Naive thymus-derived CD4-positive, alpha-beta T cell (primary cell): ENCODE measurements at regions not wholly inside any gene's neighbourhood (a gene's known extent, or its start where the extent isn't known, plus 50 kb on each side); places are given as distances from the start of the nearest gene placed in this dataset.
"Not testable (repeated sequence)": the region's sequence is repeated elsewhere in the genome, so short reads cannot be mapped to it uniquely, and the experiment has no call there.

ENCODE experiments used
- ATAC-seq: fragments of 150-1000 bp; cut with Tn5 transposase; 2 replicates; pipeline ENCODE4 v1.10.0; 2021; ENCODE audit warnings: mild to moderate bottlenecking, moderate library complexity
- CTCF ChIA-PET: fragments of 350-600 bp; sonication (Branson Sonifier 250); formaldehyde crosslinking; loops from one replicate; lab custom pipeline; 2021; ENCODE audit warnings: antibody characterized with exemption; lab: Charles Lee
- POLR2A ChIA-PET: fragments of 350-600 bp; sonication (Branson Sonifier 250); formaldehyde crosslinking; loops from one replicate; lab custom pipeline; 2021; ENCODE audit warnings: antibody characterized with exemption, inconsistent platforms; lab: Charles Lee
- DNase-seq, 9 donors: peaks; one replicate each; pipeline versions ENCODE4 v3.0.0 to v3.0.0-alpha.2; 2020 to 2022; ENCODE audit warnings: mixed read lengths in 1 of 9
- H3K27ac ChIP-seq: one replicate; pipeline ENCODE4 v1.7.0; 2013; ENCODE audit warnings: mild to moderate bottlenecking, low read depth, low read length, moderate library complexity
- H3K27me3 ChIP-seq, 2 donors: one replicate each; pipeline ENCODE4 v1.7.0; 2013; ENCODE audit warnings: low read length in 2 of 2, mild to moderate bottlenecking in 2 of 2, moderate library complexity in 2 of 2; ENCODE audit not compliant: control insufficient read depth in 2 of 2, insufficient read depth in 2 of 2
- H3K36me3 ChIP-seq, 3 experiments: 1 replicate in 2 of 3; 2 replicates in 1 of 3; pipeline ENCODE4 v1.7.0; 2013; ENCODE audit warnings: low read length in 3 of 3, mild to moderate bottlenecking in 3 of 3, moderate library complexity in 1 of 3; ENCODE audit not compliant: insufficient read depth in 3 of 3, control insufficient read depth in 2 of 3
- H3K4me1 ChIP-seq, 2 donors: one replicate each; pipeline ENCODE4 v1.7.0; 2013; ENCODE audit warnings: low read length in 2 of 2, mild to moderate bottlenecking in 2 of 2, moderate library complexity in 1 of 2; ENCODE audit not compliant: control insufficient read depth in 2 of 2, insufficient read depth in 2 of 2
- H3K4me3 ChIP-seq: 2 replicates; pipeline ENCODE4 v1.7.0; 2013; ENCODE audit warnings: mild to moderate bottlenecking, low read length
- H3K9me3 ChIP-seq, 3 experiments: 1 replicate in 2 of 3; 2 replicates in 1 of 3; pipeline ENCODE4 v1.7.0; 2013; ENCODE audit warnings: low read length in 3 of 3; ENCODE audit not compliant: control insufficient read depth in 2 of 3
- H3K27ac Mint-ChIP-seq, 9 donors: one replicate each; pipeline ENCODE4 v1.8.0; 2020 to 2022; ENCODE audit warnings: mixed read lengths in 9 of 9, mild to moderate bottlenecking in 8 of 9, moderate library complexity in 5 of 9, inconsistent platforms in 2 of 9
- H3K27me3 Mint-ChIP-seq, 5 donors: one replicate each; pipeline ENCODE4 v1.8.0; 2021 to 2022; ENCODE audit warnings: mixed read lengths in 5 of 5, mild to moderate bottlenecking in 1 of 5
- H3K36me3 Mint-ChIP-seq, 5 donors: one replicate each; pipeline ENCODE4 v1.8.0; 2020 to 2022; ENCODE audit warnings: mixed read lengths in 5 of 5, mild to moderate bottlenecking in 3 of 5, inconsistent platforms in 1 of 5
- H3K4me1 Mint-ChIP-seq, 7 donors: one replicate each; pipeline ENCODE4 v1.8.0; 2020 to 2022; ENCODE audit warnings: mixed read lengths in 7 of 7, mild to moderate bottlenecking in 3 of 7, inconsistent platforms in 1 of 7
- H3K4me3 Mint-ChIP-seq, 10 donors: one replicate each; pipeline ENCODE4 v1.8.0; 2020 to 2022; ENCODE audit warnings: mild to moderate bottlenecking in 10 of 10, mixed read lengths in 10 of 10, moderate library complexity in 6 of 10, inconsistent platforms in 2 of 10
- H3K9me3 Mint-ChIP-seq, 11 donors: one replicate each; pipeline ENCODE4 v1.8.0; 2020 to 2022; ENCODE audit warnings: mixed read lengths in 11 of 11, mild to moderate bottlenecking in 4 of 11, inconsistent platforms in 1 of 11, moderate library complexity in 1 of 11
- intact Hi-C, 2 donors: fragments of 100-400 bp; cut with micrococcal nuclease; formaldehyde crosslinking; loops; one replicate each; pipeline ENCODE4 v1.15.1; 2023

GRCh38 chr4:187125062-187125461 is 401.4 kb upstream of the FAT1 start:
- Mint-ChIP-seq H3K27ac (no peak overlapping the region), H3K27me3 (no peaks in the 10 kb centered on the region), H3K9me3 (peaks cover 0 to 24% (median 4%) of the 10 kb centered on the region in 11 donors), H3K36me3 (no peaks in the 10 kb centered on the region), H3K4me3 (no peak overlapping the region), H3K4me1 (no peaks in the 10 kb centered on the region)
- Histone ChIP-seq H3K4me1 (no peaks in the 10 kb centered on the region), H3K4me3 (no peak overlapping the region), H3K9me3 (peaks cover 0 to under 1% (median 0%) of the 10 kb centered on the region in 3 experiments), H3K27me3 (no peaks in the 10 kb centered on the region), H3K27ac (no peak overlapping the region), H3K36me3 (no peaks in the 10 kb centered on the region)
- POLR2A ChIA-PET = no interaction called here
- no peak for DNase-seq
- intact Hi-C loops = no loop called here
- ATAC-seq = no peak
- CTCF ChIA-PET = no interaction called here

- no peaks in the 10 kb centered on the region for H3K4me1 ChIP-seq
- H3K36me3 ChIP-seq = no peaks in the 10 kb centered on the region
- DNase-seq (no peak), ATAC-seq (no peak)
- H3K27me3 Mint-ChIP-seq = no peaks in the 10 kb centered on the region
- no peaks in the 10 kb centered on the region for H3K36me3 Mint-ChIP-seq
- ChIA-PET CTCF (no interaction called here), POLR2A (no interaction called here)
- peaks cover 0 to 23% (median 9%) of the 10 kb centered on the region in 11 donors for H3K9me3 Mint-ChIP-seq
- H3K4me3 Mint-ChIP-seq = no peak overlapping the region
- no peak overlapping the region for H3K4me3 ChIP-seq
- no peaks in the 10 kb centered on the region for H3K4me1 Mint-ChIP-seq
- intact Hi-C loops = no loop called here
- no peak overlapping the region for H3K27ac Mint-ChIP-seq
- H3K27me3 ChIP-seq = no peaks in the 10 kb centered on the region
- H3K9me3 ChIP-seq = peaks cover 0 to 6% (median 0%) of the 10 kb centered on the region in 3 experiments
- no peak overlapping the region for H3K27ac ChIP-seq
Measured at GRCh38 chr4:187127456-187127855, 403.8 kb upstream of the FAT1 start.

GRCh38 chr4:187128222-187128621 is 404.6 kb upstream of the FAT1 start:
- no peaks in the 10 kb centered on the region for H3K27me3 Mint-ChIP-seq
- H3K9me3 Mint-ChIP-seq = peaks cover 0 to 26% (median 11%) of the 10 kb centered on the region in 11 donors
- H3K4me3 Mint-ChIP-seq = no peak overlapping the region
- no peak overlapping the region for H3K4me3 ChIP-seq
- no peaks in the 10 kb centered on the region for H3K27me3 ChIP-seq
- POLR2A ChIA-PET = no interaction called here
- H3K27ac ChIP-seq = no peak overlapping the region
- no peaks in the 10 kb centered on the region for H3K36me3 ChIP-seq
- CTCF ChIA-PET = no interaction called here
- H3K4me1 Mint-ChIP-seq = no peaks in the 10 kb centered on the region
- intact Hi-C loops = no loop called here
- DNase-seq (no peak), ATAC-seq (no peak)
- H3K27ac Mint-ChIP-seq = no peak overlapping the region
- H3K36me3 Mint-ChIP-seq = no peaks in the 10 kb centered on the region
- H3K9me3 ChIP-seq = peaks cover 0 to 6% (median 0%) of the 10 kb centered on the region in 3 experiments
- H3K4me1 ChIP-seq = no peaks in the 10 kb centered on the region

GRCh38 chr4:187128976-187129375 is 405.3 kb upstream of the FAT1 start:
- Mint-ChIP-seq H3K4me1 (no peaks in the 10 kb centered on the region), H3K36me3 (no peaks in the 10 kb centered on the region), H3K27me3 (no peaks in the 10 kb centered on the region), H3K27ac (no peak overlapping the region), H3K4me3 (no peak overlapping the region), H3K9me3 (peaks cover 0 to 30% (median 11%) of the 10 kb centered on the region in 11 donors)
- Histone ChIP-seq H3K36me3 (no peaks in the 10 kb centered on the region), H3K27ac (no peak overlapping the region), H3K27me3 (no peaks in the 10 kb centered on the region), H3K9me3 (peaks cover 0 to 6% (median 0%) of the 10 kb centered on the region in 3 experiments), H3K4me1 (no peaks in the 10 kb centered on the region), H3K4me3 (no peak overlapping the region)
- ChIA-PET POLR2A (no interaction called here), CTCF (no interaction called here)
- intact Hi-C loops = no loop called here
- no peak for ATAC-seq
- DNase-seq = no peak

- H3K36me3 ChIP-seq, H3K4me3 ChIP-seq, H3K27me3 ChIP-seq, H3K27ac Mint-ChIP-seq, intact Hi-C loops, H3K4me1 ChIP-seq, ATAC-seq, H3K36me3 Mint-ChIP-seq, H3K27me3 Mint-ChIP-seq, H3K9me3 ChIP-seq, CTCF ChIA-PET, H3K27ac ChIP-seq, H3K4me1 Mint-ChIP-seq, DNase-seq, H3K4me3 Mint-ChIP-seq, POLR2A ChIA-PET: not testable (repeated sequence)
- H3K9me3 Mint-ChIP-seq = peaks cover 0 to 30% (median 12%) of the 10 kb centered on the region in 11 donors
Measured at GRCh38 chr4:187131826-187132225, 408.2 kb upstream of the FAT1 start.

- Mint-ChIP-seq H3K9me3 (peaks cover 0 to 22% (median 8%) of the 10 kb centered on the region in 11 donors), H3K36me3 (no peaks in the 10 kb centered on the region), H3K4me1 (no peaks in the 10 kb centered on the region), H3K27ac (no peak overlapping the region), H3K27me3 (no peaks in the 10 kb centered on the region), H3K4me3 (no peak overlapping the region)
- Histone ChIP-seq H3K4me1 (no peaks in the 10 kb centered on the region), H3K27ac (no peak overlapping the region), H3K9me3 (no peaks in the 10 kb centered on the region), H3K27me3 (no peaks in the 10 kb centered on the region), H3K36me3 (no peaks in the 10 kb centered on the region), H3K4me3 (no peak overlapping the region)
- ChIA-PET POLR2A (no interaction called here), CTCF (no interaction called here)
- DNase-seq (no peak), ATAC-seq (no peak)
- intact Hi-C loops = no loop called here
Measured at GRCh38 chr4:187135878-187136277, 412.2 kb upstream of the FAT1 start.

- H3K27me3 ChIP-seq = no peaks in the 10 kb centered on the region
- Mint-ChIP-seq H3K4me3 (no peak overlapping the region), H3K9me3 (peaks cover 1 to 11% (median 6%) of the 10 kb centered on the region in 11 donors), H3K36me3 (no peaks in the 10 kb centered on the region), H3K27me3 (no peaks in the 10 kb centered on the region), H3K4me1 (no peaks in the 10 kb centered on the region), H3K27ac (no peak overlapping the region)
- no peak for ATAC-seq
- CTCF ChIA-PET = no interaction called here
- intact Hi-C loops = no loop called here
- H3K4me1 ChIP-seq = no peaks in the 10 kb centered on the region
- H3K9me3 ChIP-seq = no peaks in the 10 kb centered on the region
- H3K4me3 ChIP-seq = no peak overlapping the region
- no peak for DNase-seq
- H3K27ac ChIP-seq = no peak overlapping the region
- no peaks in the 10 kb centered on the region for H3K36me3 ChIP-seq
- POLR2A ChIA-PET = no interaction called here
Measured at GRCh38 chr4:187139141-187139540, 415.5 kb upstream of the FAT1 start.
